Mammary epithelial cell (primary cell): ENCODE measurements at regions not wholly inside any gene's neighbourhood (a gene's known extent, or its start where the extent isn't known, plus 50 kb on each side); places are given as distances from the start of the nearest gene placed in this dataset.

ENCODE experiments used
- EZH2 ChIP-seq: IDR thresholded peaks from 2 replicates; pipeline ENCODE4 v1.6.1; 2012; ENCODE audit warnings: low read length, inconsistent platforms, borderline replicate concordance
- TF ChIP-seq, protein P1 (sequence below), 2 donors: IDR thresholded peaks in 1 of 2; conservative IDR thresholded peaks in 1 of 2; 2 replicates each; pipeline ENCODE4 v1.5.1; 2011 to 2012; ENCODE audit warnings: inconsistent platforms in 2 of 2, low read length in 2 of 2, mild to moderate bottlenecking in 2 of 2, control low read depth in 1 of 2, low read depth in 1 of 2; ENCODE audit not compliant: insufficient read depth in 1 of 2; ENCODE audit errors: extremely low read depth in 1 of 2

GRCh38 chr12:75630091-75630490 lies 118.7 kb upstream of the KRR1 start:
- TF ChIP-seq, protein P1, sequence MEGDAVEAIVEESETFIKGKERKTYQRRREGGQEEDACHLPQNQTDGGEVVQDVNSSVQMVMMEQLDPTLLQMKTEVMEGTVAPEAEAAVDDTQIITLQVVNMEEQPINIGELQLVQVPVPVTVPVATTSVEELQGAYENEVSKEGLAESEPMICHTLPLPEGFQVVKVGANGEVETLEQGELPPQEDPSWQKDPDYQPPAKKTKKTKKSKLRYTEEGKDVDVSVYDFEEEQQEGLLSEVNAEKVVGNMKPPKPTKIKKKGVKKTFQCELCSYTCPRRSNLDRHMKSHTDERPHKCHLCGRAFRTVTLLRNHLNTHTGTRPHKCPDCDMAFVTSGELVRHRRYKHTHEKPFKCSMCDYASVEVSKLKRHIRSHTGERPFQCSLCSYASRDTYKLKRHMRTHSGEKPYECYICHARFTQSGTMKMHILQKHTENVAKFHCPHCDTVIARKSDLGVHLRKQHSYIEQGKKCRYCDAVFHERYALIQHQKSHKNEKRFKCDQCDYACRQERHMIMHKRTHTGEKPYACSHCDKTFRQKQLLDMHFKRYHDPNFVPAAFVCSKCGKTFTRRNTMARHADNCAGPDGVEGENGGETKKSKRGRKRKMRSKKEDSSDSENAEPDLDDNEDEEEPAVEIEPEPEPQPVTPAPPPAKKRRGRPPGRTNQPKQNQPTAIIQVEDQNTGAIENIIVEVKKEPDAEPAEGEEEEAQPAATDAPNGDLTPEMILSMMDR (conservative IDR thresholded peaks at IDR 0.05 in 1 of 2, IDR thresholded peaks at IDR 0.05 in 1 of 2; ENCODE audit: extremely low read depth in 1 of 2, insufficient read depth in 1 of 2, low read depth in 1 of 2, low read length in 2 of 2): no peak
- TF ChIP-seq EZH2: no peak
